Peyer's patch (tissue), 4 donors: ENCODE measurements at regions not wholly inside any gene's neighbourhood (a gene's known extent, or its start where the extent isn't known, plus 50 kb on each side); places are given as distances from the start of the nearest gene placed in this dataset.

Source experiments
- CTCF ChIP-seq, 6 experiments: fragments of 450-650 bp in 4 of 6; fragments of 200-600 bp in 2 of 6; sonication (generic) in 1 of 6; IDR thresholded peaks; one replicate each; pipeline ENCODE4 v1.5.1; 2017 to 2019; ENCODE audit warnings: antibody characterized with exemption in 6 of 6, mild to moderate bottlenecking in 3 of 6, moderate library complexity in 1 of 6
- POLR2A ChIP-seq, 2 donors: fragments of 450-650 bp; IDR thresholded peaks; one replicate each; pipeline ENCODE4 v1.5.1; 2017; ENCODE audit warnings: antibody characterized with exemption in 2 of 2, mild to moderate bottlenecking in 2 of 2, moderate library complexity in 2 of 2

GRCh38 chr5:15245913-15246312, 254.1 kb upstream of the FBXL7 start:
- TF ChIP-seq CTCF (IDR thresholded peaks at IDR 0.05), result no peak
- TF ChIP-seq POLR2A (IDR thresholded peaks at IDR 0.05), result no peak
